Superior temporal gyrus (tissue), 1 donor: ENCODE measurements at regions not wholly inside any gene's neighbourhood (a gene's known extent, or its start where the extent isn't known, plus 50 kb on each side); places are given as distances from the start of the nearest gene placed in this dataset.

Experiments
- DNase-seq: peaks from one replicate; pipeline ENCODE4 v3.0.0-alpha.2; 2016; ENCODE audit errors: extremely low spot score

DNA sequence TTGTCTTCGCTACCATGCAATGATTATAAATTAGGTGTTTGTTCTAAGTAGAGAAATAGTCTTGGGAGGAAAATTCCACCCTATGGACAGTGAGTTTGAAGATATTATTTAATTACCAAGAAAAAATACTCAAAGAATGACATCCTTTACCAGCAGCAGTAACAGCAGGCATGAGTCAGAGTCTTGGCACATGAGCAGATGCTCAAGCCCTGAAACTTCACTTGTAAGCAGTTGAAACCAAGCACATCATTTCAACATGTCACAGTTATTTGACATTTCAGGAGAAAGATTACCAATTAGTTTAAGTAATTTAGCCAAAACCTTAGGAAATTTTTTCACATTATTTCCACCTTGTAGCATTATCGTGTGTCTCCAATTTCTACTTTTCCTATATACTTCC is 99.2 kb downstream of the C12orf50 start:
- peak; percentile 56 for DNase-seq

DNA sequence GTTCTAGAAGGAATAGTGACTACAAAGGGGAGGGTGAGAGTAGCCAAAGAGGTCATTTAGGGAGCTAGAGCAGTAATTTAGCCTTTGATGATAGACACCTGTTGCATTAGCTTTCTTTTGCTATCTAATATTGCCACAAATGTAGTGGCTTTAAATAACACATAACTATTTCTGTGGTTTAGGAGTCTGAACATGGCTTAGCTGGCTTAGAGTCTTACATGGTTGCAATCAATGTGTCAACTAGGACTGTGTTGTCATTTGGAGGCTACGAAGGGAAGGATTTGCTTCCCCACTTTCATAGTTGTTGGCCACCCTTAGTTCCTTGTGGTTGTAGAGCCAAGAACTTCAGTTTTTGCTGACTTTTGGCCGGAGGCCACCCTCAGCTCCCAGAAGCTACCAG is 99.9 kb downstream of the C12orf50 start:
- DNase-seq = no peak

DNA sequence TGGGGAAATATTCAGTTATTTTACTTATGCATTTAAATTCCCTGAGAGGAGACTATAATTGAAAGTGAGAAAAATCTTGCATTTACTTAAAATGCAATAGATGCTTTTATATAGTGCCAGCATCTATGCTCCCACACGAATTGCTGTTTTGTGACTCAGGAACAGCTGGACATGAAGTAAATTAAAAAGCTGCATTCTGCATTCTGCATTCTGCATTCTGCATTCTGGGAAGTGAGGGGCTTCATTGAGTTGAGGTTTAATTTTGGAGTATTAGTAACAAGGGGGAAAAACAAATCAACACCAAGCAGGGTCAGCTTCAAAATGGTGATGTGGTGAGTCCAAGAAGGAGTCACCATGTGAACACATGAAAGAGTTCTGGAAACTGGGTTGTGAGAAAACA is 101.2 kb downstream of the C12orf50 start:
- DNase-seq = peak; percentile 27

DNA sequence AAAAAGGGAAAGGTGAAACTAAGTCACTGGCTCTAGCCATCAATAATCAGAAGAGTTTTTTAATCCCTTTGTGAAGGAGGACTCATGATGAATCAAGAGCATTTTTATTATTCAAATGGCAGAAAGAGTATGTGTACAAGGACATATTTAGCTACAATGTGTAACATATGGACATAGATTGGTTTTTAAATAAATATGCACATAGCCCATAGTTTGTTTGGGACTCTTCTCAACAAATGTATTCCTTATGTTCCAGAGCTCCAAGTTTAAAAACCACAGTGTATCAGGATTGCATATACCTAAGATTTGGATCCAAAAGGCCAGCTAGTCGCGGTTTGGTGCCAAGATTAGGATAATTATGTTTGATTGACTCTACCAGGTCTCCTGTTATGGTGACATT is 104.2 kb downstream of the C12orf50 start:
- DNase-seq = no peak

DNA sequence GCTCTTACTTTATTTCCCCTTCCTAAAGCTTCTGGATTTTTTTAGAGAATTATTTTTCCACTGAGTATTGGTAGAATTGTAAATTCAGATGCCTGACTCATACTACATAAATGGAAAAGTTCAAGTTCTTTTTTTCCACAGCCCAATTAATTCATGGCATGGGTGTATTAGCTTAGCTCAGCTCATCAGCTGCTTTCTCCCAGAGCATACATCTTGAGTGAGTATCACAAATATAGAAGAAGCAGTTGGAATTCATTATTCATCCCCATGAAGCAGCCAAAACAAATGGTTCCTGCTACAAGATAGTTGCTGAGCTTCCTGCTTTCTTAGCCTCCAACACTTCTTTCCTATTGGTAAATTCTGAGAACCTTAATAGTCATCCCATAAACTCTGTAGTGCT is 105.1 kb downstream of the C12orf50 start:
- DNase-seq = peak; percentile 54

DNA sequence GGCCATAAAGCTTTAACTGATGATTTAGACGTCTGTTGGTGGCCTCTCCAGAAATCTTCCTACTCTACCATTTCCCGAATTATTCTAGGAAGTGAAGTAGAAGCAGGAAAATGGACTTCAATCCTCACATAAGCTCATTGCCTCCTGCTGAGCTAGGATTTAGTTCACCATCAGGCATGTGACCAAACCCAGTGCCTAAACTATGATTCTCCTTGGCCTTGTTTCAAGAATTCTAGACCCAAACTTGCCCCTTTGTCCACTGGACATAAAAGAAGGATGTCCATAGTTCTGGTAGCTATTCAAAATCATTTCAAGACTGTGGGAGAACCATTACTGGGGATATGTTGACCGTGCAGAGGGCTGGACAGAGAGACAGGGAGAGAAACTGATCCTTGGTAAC is 105.8 kb downstream of the C12orf50 start:
- DNase-seq = no peak

DNA sequence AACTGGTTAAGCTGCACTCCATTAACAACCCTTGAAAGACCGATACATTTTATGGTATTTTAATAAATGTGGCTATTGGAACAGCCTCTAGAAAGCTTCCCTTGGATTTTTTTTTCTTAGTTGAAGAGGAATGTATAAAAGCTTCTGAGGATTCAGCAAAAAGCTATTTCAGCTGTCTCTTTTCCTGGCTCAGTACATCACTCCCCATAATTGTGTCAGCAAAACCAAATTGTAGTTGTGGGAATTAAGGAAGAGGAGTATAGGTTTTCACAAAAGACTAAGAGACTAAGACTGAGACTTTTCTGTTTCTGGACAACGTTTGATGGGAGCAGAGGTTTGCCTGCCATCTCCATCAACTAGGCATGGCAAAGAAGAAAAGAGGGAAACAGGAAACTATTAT is 106.5 kb downstream of the C12orf50 start:
- no peak for DNase-seq

DNA sequence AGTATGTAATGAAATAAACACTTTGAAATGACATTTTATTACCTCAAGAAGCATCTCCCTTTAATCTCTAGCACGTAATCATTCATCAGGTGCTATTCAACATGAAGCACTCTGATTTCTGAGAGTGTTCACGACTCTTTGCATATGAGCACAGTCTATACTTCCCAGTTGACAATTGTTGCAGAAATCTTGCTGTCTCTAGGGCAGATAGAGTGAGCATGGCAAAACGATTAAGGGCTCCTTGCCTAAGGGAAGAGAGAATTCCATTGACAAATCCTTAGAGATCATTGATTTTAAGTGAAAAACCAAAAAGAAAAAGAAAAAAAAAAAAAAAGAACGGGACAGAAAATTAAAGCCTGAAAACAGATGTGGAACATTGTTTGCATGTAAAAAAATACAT is 107.6 kb downstream of the C12orf50 start:
- no peak for DNase-seq

DNA sequence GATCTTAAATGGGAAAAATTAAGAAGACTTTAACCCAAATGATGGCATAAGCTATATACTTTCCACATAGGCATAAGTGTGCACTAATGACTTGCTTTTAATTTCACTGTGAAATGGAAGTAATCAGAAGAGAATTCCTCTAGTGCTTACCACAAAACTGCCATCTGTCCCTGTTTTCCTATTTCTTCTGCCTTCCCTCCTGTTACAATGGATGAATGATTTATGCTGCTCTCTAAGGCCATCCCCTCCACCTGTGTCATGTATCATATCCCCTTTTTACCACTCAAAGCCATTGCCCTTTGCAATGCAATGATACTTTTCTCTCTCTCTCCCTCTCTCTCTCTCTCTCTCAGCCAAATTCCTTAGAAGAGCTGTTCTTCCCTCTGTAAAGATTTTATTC is 109.1 kb downstream of the C12orf50 start:
- DNase-seq = no peak

DNA sequence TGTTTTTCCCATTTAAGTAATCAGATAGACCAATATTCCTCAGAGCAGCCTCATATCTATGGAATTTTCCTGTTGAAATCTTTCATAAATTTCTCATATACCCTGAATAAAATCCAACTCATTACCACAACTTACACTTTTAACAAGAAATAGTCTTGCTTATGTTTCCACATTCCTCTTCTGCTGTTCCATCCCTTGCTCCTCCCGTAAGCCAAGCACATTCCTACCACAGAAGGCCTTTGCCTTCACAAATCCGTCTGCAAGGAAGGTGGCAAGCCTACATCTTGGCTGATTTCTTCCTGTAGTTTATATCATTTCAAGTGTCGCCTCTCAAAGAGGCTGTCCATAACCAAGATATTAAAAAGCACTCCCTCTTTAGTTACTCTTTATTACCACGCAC is 127.7 kb downstream of the C12orf50 start:
- DNase-seq = no peak

DNA sequence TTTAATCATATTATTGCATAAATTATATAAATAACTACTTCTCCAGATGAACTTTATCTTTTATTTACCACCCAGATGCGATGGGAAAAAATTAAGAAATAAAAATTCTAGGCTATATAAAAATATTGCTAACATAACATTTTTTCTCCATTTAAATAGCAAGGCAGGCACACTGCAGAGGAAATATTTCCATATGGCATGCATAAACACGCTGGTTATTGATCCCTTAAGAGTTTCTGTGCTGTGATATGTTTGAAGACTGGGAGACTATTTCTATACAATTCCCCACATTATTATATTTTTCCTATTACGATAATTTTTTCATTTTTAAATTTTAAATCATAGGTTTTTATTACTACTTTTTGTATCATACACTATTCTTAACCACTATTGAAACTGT is 131.5 kb downstream of the C12orf50 start:
- no peak for DNase-seq

DNA sequence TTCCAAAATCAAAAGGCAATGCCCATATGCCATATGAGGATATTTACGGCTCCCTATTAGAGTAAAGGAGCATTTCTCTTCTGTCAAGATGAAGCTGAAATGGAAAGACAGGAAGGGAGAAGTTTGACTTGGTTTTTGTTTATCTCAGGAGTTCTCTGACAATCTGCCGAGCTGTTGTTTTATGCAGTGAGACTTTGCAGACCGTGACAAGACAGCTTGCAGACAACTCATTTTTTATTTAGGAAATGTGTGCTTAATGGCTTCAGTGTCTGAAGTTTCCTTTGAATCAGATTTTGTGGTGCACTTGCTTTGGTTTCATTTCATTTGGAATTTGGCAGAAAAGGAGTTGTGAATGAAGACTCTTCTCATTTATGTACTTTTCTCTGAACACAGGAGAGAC is 145.4 kb downstream of the C12orf50 start:
- no peak for DNase-seq

DNA sequence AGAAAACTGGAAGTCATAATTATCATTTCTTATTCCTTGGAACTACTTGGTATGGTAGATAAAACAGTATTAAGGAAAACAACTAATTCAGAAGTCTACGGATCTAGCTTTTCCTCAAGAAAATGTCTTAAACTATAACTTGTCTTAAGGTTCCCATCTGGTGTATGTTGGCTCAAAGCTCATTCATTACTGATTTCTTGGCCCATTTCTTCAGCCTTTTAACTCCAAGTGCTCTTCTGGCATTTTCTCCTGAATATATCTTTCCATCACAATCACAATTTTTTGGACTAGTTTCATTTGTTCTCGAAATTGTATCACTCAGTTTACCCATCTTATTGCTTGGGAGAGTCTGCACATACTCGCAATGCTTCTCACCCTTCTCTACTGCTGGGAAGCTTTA is 150.1 kb downstream of the C12orf50 start:
- DNase-seq = no peak

DNA sequence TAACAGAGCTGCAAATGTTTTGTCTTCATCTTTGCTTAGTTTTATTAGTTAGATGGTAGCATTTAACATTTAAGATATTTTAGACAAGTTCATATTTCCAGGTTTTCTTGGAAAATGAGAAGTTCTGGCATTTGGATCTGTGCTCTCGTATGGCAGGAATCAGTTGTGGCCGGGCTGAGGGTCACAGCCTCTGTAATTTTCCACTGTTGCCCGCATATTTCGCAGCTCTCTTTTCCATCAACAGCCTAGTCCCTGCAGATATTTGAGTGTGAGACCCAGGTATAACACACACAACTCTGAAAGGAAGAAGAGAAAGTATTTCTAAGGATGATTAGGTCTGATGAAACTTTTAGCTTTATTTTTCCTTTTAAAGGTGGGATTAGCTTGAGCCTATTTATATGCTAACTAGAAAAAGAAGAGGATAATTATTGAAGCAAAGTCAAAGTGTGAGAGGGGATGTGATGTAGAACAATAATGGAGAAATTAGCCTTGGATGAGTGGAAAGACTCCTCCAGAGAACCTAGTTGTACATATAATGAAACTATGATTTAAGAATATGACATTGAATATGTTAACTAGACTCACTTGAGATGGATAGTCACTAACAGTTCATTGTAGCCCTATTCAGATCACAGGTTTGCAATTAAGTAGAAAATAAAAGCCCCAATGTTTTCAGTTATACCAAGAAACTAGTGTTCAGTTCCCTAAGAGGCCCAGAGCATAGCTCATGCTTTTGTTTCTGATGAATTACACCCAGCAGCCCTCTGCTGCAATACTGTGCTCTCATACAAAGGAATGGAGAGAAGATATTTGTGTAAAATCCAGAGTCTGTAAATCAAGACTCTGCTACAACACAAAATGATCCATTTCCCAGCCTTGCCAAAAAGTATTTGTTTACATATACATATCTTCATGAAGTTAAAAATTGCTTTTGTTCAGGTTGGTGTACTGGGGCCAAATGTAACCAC is 158.4 kb downstream of the C12orf50 start:
- DNase-seq = no peak

DNA sequence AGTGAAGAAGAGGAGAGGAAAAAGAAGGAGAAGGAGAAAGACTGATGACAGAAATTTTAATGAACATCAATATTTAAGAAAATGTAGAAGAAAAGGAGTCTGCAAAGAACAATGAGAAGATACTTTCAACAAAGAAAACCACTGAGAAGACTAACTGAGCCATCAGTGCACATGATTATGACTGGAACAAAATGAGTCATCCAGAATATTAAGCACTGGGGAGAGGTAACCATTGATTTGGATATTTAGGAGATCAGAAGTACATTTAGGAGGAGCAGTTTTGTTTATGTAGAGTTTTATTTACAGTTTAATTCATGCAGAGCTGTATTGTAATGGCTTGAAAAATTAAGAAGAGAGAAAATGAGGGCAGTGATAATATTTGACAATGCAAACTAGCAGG is 159.1 kb downstream of the C12orf50 start:
- DNase-seq = no peak

DNA sequence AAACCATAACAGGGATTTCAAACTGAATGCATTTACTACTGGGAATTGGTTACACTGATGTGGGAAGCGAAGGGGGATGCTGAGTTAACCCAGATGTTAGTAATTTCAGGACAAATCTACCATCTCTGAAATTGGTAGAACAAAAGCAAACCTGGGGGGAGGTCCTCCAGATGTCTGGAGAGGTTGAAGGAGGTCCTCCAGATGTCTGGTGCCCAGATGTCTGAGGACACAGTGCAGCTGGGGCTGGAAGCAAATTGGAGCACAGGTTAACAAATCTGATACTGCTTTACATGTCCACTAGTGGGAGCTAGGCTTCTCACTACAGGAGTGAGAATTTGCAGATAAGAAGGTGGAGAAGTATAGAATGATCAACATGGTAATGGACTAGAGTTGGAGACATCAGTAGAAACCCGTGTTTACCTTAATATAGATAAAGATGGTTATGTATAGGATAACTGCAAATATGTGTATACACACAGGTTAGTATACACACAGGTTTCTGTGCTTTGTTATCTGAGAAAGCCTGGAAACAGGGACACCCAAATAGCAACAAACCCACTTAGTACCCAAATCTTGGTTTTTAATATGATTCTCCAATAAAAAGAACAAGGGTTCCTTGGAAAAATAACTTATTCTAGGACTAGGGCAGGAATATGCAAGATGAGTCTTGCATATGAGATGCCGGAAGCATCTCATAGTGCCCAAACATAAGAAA is 162.5 kb downstream of the C12orf50 start:
- no peak for DNase-seq

DNA sequence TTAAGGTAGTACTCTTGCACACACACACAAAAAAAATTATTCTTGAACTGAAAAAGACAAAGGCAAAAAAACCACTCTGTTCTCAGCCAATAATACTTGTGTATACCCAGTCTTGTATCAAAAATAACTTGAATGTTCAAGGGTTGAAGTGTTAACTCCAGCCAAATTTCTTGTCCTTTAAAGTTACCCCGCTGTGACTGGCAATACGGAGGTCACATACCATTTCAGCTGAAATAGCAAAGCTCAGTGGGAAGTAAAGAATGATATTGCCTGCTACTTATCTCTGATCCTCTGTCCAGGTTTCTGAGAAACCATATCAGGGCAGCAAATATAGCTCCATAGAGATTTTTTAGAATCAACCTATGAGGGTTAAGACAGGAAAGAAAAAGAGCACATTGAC is 167.4 kb downstream of the C12orf50 start:
- DNase-seq = no peak

DNA sequence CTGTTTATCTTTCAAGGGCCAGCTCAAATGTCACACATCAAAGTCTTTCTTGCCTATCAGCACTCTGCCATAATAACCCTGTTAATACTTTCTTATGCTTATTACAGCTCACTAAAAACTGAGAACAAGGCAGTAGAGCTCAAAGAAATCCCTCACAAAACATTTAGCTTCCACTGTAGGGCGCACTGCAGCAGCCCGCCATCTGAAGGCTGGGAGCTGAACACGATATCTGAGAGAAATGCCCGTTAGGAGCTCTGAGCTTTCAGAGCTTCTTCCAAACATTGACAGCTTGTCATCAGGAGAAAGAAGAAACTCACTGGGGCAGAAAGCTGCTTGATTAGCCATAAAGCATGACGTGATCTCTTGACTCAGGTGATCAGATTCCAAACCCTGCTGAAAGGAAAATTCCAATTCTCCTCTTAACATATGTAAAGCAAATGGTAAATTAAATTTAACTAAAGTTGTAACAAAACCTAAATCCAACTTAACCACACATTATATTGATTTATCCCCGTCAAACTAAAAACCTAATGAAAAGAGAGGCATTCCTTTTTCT is 175.7 kb downstream of the C12orf50 start:
- DNase-seq = no peak

DNA sequence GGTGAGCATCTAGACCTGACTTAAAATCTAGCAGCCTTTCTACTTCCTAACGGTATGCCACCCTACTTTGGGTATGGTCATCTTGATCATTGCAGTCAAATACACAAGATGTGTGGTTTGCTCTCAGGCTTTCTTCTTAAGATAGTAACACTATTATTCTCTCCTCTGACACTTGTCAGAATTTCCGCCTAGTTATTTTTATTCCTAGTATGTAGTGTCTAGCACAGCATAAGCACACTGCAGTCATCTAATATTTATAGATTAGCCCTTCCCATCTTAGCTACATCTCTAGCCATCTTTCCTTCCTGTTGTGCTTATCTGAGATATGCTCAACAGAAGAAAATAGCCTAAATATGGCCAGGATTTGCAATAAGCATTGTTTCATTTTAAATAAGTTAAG is 180.1 kb downstream of the C12orf50 start:
- DNase-seq = no peak

DNA sequence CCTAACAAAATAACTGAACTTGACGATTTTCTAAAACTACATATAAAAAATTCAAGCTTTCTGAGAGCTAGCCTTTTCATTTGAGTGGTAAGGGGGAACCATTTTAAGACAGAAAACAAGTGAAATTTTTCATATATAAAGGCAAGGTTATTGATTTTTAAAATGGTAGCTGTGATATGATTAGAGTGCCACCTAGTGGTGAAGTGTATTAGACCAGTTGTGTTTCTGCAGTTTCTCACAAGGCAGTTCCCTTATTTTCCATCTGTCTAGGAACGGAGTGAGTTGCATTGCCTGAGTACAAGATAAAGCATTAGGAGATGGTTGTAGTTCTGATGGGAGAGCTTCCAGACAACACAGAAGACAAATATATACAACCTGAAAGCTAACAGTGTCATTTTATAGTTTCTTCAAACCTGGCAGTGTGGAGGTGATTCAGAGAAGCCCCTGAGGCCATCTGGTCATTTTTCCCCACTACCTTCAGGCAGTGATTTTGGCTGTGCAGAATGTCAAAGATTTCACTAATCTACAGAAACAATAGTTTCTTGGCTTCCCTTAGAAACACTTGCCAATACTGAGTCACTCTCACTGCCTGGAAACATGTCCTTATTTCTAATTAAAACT is 180.8 kb downstream of the C12orf50 start:
- DNase-seq = peak; percentile 85

DNA sequence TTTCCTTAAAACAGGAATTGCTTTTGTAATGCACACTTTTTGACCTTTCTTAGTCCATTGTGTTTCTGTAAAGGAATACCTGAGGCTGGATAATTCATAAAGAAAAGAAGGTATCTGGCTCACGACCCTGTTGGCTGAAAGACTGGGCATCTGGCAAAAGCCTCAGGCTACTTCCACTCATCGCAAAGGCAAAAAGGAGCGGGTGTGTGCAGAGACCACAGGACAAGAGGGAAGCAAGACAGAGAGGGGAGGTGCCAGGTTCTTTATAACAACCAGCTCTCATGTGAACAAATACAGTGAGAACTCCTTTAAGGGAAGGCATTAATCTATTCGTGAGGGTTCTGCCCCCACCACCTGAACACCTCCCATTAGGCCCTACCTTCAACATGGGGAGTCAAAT is 182.1 kb downstream of the C12orf50 start:
- DNase-seq = no peak

DNA sequence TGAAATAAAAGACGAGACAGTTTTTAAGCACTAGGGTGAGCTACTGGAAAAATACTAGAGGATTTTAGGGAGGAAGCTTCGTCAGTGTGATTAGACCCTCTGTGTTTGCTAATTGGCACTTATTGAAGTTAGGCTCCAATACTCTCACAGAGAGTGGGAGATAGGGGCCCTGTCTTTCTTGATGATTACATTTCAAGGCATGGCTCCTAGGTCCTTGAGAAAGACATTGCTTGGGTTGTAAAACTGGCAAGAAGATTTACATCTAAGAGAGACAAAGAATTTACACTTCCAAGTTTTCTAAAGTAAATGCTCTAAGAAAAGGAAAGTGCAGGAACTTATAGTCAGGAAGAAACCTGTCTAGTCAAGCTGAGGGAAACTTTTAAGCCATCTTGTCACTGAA is 183.2 kb downstream of the C12orf50 start:
- no peak for DNase-seq
